HCT116 (cell line): ENCODE measurements at regions not wholly inside any gene's neighbourhood (a gene's known extent, or its start where the extent isn't known, plus 50 kb on each side); places are given as distances from the start of the nearest gene placed in this dataset.

Source experiments
- ATAC-seq: fragments of 200-7000 bp; cut with Tn5 transposase; 2 replicates; pipeline ENCODE4 v1.9.1; 2020; ENCODE audit warnings: mild to moderate bottlenecking, moderate library complexity
- BruUV-seq: library from RNA; stranded (reverse); fragments of 400-500 nt; replicated peaks from 2 replicates; lab custom pipeline; 2021; lab: Mats Ljungman, UMichigan
- CTCF ChIA-PET: fragments of 300-600 bp; sonication (Branson Sonifier 250); formaldehyde crosslinking; loops from one replicate; lab custom pipeline; 2021; ENCODE audit warnings: antibody characterized with exemption; lab: Charles Lee
- POLR2A ChIA-PET: fragments of 300-600, 350-600 bp; sonication (Branson Sonifier 250); formaldehyde crosslinking; loops from one replicate; lab custom pipeline; 2021; ENCODE audit warnings: antibody characterized with exemption; lab: Charles Lee
- RAD21 ChIA-PET, 2 experiments: fragments of 300-600 bp; sonication (Branson Sonifier 250); formaldehyde crosslinking; loops; one replicate each; lab custom pipeline; 2023; ENCODE audit warnings: low total read pairs in 2 of 2; ENCODE audit not compliant: uncharacterized antibody in 2 of 2, unreplicated experiment in 2 of 2, low non-redundant PET in 1 of 2; lab: Charles Lee
- DNase-seq: peaks from one replicate; pipeline ENCODE4 v3.0.0-alpha.2; 2010; ENCODE audit warnings: low read depth, low spot score
- H2AFZ ChIP-seq: fragments of 200-600 bp; shearing (Covaris generic), sonication (generic); 2 replicates; pipeline ENCODE4 v1.6.1; 2017; ENCODE audit warnings: low read depth, mixed run types, mixed read lengths, antibody characterized with exemption, low read length; ENCODE audit not compliant: poor library complexity, severe bottlenecking
- H3K27ac ChIP-seq: 2 replicates; pipeline ENCODE4 v1.5.1; 2012; ENCODE audit warnings: low read depth, low read length
- H3K27me3 ChIP-seq: fragments of 200-600 bp; sonication (generic); 2 replicates; pipeline ENCODE4 v1.6.1; 2016; ENCODE audit warnings: mixed run types, low read length, mixed read lengths; ENCODE audit not compliant: insufficient read depth
- H3K36me3 ChIP-seq, 2 experiments: fragments of 200-500 bp in 1 of 2; fragments of 200-600 bp in 1 of 2; sonication (Bioruptor generic) in 1 of 2; sonication (generic) in 1 of 2; 2 replicates each; pipeline versions ENCODE4 v1.5.1 to v1.6.1; 2014 to 2016; ENCODE audit warnings: low read length in 2 of 2, inconsistent platforms in 1 of 2, mixed read lengths in 1 of 2, mixed run types in 1 of 2; ENCODE audit not compliant: insufficient read depth in 2 of 2, control insufficient read depth in 1 of 2
- H3K4me1 ChIP-seq, 2 experiments: fragments of 200-600 bp in 1 of 2; sonication (generic) in 1 of 2; 2 replicates each; pipeline versions ENCODE4 v1.5.1 to v1.6.1; 2012 to 2017; ENCODE audit warnings: low read length in 2 of 2, inconsistent platforms in 1 of 2, mild to moderate bottlenecking in 1 of 2, mixed read lengths in 1 of 2, mixed run types in 1 of 2, moderate library complexity in 1 of 2; ENCODE audit not compliant: insufficient read depth in 2 of 2, control insufficient read depth in 1 of 2
- H3K4me2 ChIP-seq: fragments of 200-600 bp; sonication (generic); 2 replicates; pipeline ENCODE4 v1.6.1; 2017; ENCODE audit warnings: mixed run types, low read length, mixed read lengths
- H3K4me3 ChIP-seq, 2 experiments: fragments of 200-600 bp in 1 of 2; sonication (generic) in 1 of 2; replicated peaks in 1 of 2; 2 replicates each; pipeline ENCODE4 v1.5.1; 2011 to 2016; ENCODE audit warnings: low read length in 2 of 2, control low read depth in 1 of 2, low read depth in 1 of 2, mild to moderate bottlenecking in 1 of 2, mixed read lengths in 1 of 2, mixed run types in 1 of 2
- H3K79me2 ChIP-seq: fragments of 200-600 bp; sonication (generic); 2 replicates; pipeline ENCODE4 v1.6.1; 2017; ENCODE audit warnings: mild to moderate bottlenecking, mixed run types, low read length, moderate library complexity, mixed read lengths; ENCODE audit not compliant: insufficient read depth
- H3K9ac ChIP-seq: fragments of 200-600 bp; sonication (generic); 2 replicates; pipeline ENCODE4 v1.6.1; 2016; ENCODE audit warnings: low read length, mixed read lengths
- H3K9me2 ChIP-seq: fragments of 200-600 bp; sonication (generic), shearing (Covaris generic); 2 replicates; pipeline ENCODE4 v1.6.1; 2017; ENCODE audit warnings: mixed run types, mild to moderate bottlenecking, moderate library complexity; ENCODE audit not compliant: insufficient read depth
- H3K9me3 ChIP-seq, 2 experiments: fragments of 200-500 bp in 1 of 2; fragments of 200-600 bp in 1 of 2; sonication (Bioruptor generic) in 1 of 2; sonication (generic) in 1 of 2; 2 replicates each; pipeline ENCODE4 v1.6.1; 2014 to 2017; ENCODE audit warnings: low read length in 2 of 2, mixed read lengths in 2 of 2, inconsistent platforms in 1 of 2, low read depth in 1 of 2, mild to moderate bottlenecking in 1 of 2, mixed run types in 1 of 2, moderate library complexity in 1 of 2; ENCODE audit not compliant: control insufficient read depth in 1 of 2, insufficient read depth in 1 of 2
- H4K20me1 ChIP-seq: fragments of 200-600 bp; sonication (generic), shearing (Covaris generic); 2 replicates; pipeline ENCODE4 v1.6.1; 2017; ENCODE audit warnings: mixed run types, mild to moderate bottlenecking, moderate library complexity; ENCODE audit not compliant: insufficient read depth
- ATF3 ChIP-seq: IDR thresholded peaks from 2 replicates; pipeline ENCODE4 v1.6.1; 2012
- CEBPB ChIP-seq: IDR thresholded peaks from 2 replicates; pipeline ENCODE4 v1.6.1; 2012; ENCODE audit warnings: low read depth
- JUND ChIP-seq: IDR thresholded peaks from 2 replicates; pipeline ENCODE4 v1.6.1; 2012
- MAX ChIP-seq: IDR thresholded peaks from 2 replicates; pipeline ENCODE4 v1.6.1; 2012
- POLR2A ChIP-seq: IDR thresholded peaks from 2 replicates; pipeline ENCODE4 v1.7.0; 2011; ENCODE audit warnings: borderline replicate concordance; ENCODE audit not compliant: insufficient read depth, insufficient read length; ENCODE audit errors: extremely low read depth
- RAD21 ChIP-seq: IDR thresholded peaks from 2 replicates; pipeline ENCODE4 v1.6.1; 2012; ENCODE audit warnings: low read depth, mild to moderate bottlenecking
- SIN3A ChIP-seq: IDR thresholded peaks from 2 replicates; pipeline ENCODE4 v1.6.1; 2012; ENCODE audit warnings: low read depth
- SP1 ChIP-seq: IDR thresholded peaks from 2 replicates; pipeline ENCODE4 v1.6.1; 2012; ENCODE audit warnings: low read depth
- SRF ChIP-seq: IDR thresholded peaks from 2 replicates; pipeline ENCODE4 v1.6.1; 2012; ENCODE audit warnings: low read depth
- YY1 ChIP-seq: IDR thresholded peaks from 2 replicates; pipeline ENCODE4 v1.6.1; 2011; ENCODE audit warnings: low read length, low read depth, moderate library complexity, mild to moderate bottlenecking; ENCODE audit not compliant: insufficient replicate concordance; ENCODE audit errors: extremely low read depth
- ZBTB33 ChIP-seq: IDR thresholded peaks from 2 replicates; pipeline ENCODE4 v1.6.1; 2011; ENCODE audit warnings: mild to moderate bottlenecking, low read length, moderate library complexity; ENCODE audit not compliant: insufficient replicate concordance; ENCODE audit errors: extremely low read depth
- ZFX ChIP-seq: fragments of 450-650 bp; IDR thresholded peaks from 2 replicates; pipeline ENCODE4 v1.6.1; 2017
- intact Hi-C: fragments of 100-400 bp; cut with micrococcal nuclease; formaldehyde crosslinking; loops from 2 replicates; pipeline ENCODE4 v1.10.0; 2022
- TF ChIP-seq, protein P1 (sequence below): IDR thresholded peaks from 2 replicates; pipeline ENCODE4 v1.6.1; 2012; ENCODE audit warnings: low read depth

DNA sequence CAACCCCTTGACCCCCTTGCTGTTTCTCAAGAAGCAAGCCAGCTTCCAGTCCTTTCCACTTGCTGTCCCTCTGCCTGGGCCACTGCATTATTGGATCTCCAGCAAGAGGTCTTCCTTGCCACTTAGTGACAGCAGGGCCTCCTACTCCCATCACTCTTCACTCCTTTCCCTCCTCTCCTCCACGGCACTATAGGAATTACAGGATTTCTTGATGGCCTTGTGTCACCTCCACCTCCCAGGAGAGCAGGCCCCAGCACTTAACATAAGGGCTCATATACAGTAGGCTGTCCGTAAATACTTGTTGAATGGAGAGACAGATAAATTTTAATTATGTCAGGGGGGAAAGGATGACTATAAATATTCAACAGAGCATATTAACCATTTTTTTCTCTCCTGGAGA, 129.4 kb downstream of the SP3 start:
- Histone ChIP-seq H4K20me1 (no peaks in the 10 kb centered on the region), H3K9ac (no peak overlapping the region), H3K27me3 (no peaks in the 10 kb centered on the region), H3K27ac (no peak overlapping the region), H3K4me1 (no peaks in the 10 kb centered on the region), H3K9me3 (no peaks in the 10 kb centered on the region), H3K79me2 (no peaks in the 10 kb centered on the region), H3K4me3 (no peak overlapping the region), H3K9me2 (no peaks in the 10 kb centered on the region), H2AFZ (no peak overlapping the region), H3K36me3 (no peaks in the 10 kb centered on the region), H3K4me2 (no peak overlapping the region)
- TF ChIP-seq RAD21 (no peak), CEBPB (no peak), MAX (no peak), YY1 (no peak), ZBTB33 (no peak), ATF3 (no peak), SRF (no peak), SIN3A (no peak), ZFX (no peak), JUND (no peak), POLR2A (no peak), SP1 (no peak)
- TF ChIP-seq, protein P1, sequence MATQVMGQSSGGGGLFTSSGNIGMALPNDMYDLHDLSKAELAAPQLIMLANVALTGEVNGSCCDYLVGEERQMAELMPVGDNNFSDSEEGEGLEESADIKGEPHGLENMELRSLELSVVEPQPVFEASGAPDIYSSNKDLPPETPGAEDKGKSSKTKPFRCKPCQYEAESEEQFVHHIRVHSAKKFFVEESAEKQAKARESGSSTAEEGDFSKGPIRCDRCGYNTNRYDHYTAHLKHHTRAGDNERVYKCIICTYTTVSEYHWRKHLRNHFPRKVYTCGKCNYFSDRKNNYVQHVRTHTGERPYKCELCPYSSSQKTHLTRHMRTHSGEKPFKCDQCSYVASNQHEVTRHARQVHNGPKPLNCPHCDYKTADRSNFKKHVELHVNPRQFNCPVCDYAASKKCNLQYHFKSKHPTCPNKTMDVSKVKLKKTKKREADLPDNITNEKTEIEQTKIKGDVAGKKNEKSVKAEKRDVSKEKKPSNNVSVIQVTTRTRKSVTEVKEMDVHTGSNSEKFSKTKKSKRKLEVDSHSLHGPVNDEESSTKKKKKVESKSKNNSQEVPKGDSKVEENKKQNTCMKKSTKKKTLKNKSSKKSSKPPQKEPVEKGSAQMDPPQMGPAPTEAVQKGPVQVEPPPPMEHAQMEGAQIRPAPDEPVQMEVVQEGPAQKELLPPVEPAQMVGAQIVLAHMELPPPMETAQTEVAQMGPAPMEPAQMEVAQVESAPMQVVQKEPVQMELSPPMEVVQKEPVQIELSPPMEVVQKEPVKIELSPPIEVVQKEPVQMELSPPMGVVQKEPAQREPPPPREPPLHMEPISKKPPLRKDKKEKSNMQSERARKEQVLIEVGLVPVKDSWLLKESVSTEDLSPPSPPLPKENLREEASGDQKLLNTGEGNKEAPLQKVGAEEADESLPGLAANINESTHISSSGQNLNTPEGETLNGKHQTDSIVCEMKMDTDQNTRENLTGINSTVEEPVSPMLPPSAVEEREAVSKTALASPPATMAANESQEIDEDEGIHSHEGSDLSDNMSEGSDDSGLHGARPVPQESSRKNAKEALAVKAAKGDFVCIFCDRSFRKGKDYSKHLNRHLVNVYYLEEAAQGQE: no peak
- intact Hi-C loops: no loop called here
- ChIA-PET RAD21 (no interaction called here), CTCF (no interaction called here), POLR2A (no interaction called here)
- DNase-seq: no peak
- no TSS peak for BruUV-seq
- no peak for ATAC-seq
